HepG2 (cell line): ENCODE measurements at regions not wholly inside any gene's neighbourhood (a gene's known extent, or its start where the extent isn't known, plus 50 kb on each side); places are given as distances from the start of the nearest gene placed in this dataset.

Source experiments
- BCL6 ChIP-seq: IDR thresholded peaks from 2 replicates; pipeline ENCODE4 v1.6.1; 2016; ENCODE audit warnings: missing genetic modification reagents, missing compliant biosample characterization
- HNF4A ChIP-seq: sonication (generic); formaldehyde crosslinking; IDR thresholded peaks from 2 replicates; pipeline ENCODE4 v1.4.0; 2020; ENCODE audit warnings: missing genetic modification reagents
- REXO4 ChIP-seq: sonication (generic); formaldehyde crosslinking; IDR thresholded peaks from 2 replicates; pipeline ENCODE4 v1.8.0; 2022; ENCODE audit warnings: missing genetic modification reagents, mild to moderate bottlenecking, borderline replicate concordance
- SP1 ChIP-seq, 2 experiments: fragments of 450-650 bp in 1 of 2; sonication (generic) in 1 of 2; formaldehyde crosslinking in 1 of 2; IDR thresholded peaks; 2 replicates each; pipeline versions ENCODE4 v1.4.0 to v1.6.1; 2016 to 2020; ENCODE audit warnings: missing genetic modification reagents in 1 of 2
- TAF15 ChIP-seq: fragments of 200-400 bp; formaldehyde crosslinking; IDR thresholded peaks from one replicate; pipeline ENCODE4 v1.6.1; 2018; ENCODE audit warnings: mild to moderate bottlenecking, low read depth, low read length; ENCODE audit not compliant: poor library complexity, severe bottlenecking
- ZBTB7B ChIP-seq: sonication (generic); formaldehyde crosslinking; IDR thresholded peaks from 2 replicates; pipeline ENCODE4 v1.4.0; 2020; ENCODE audit warnings: missing genetic modification reagents
- ZNF138 ChIP-seq: sonication (generic); formaldehyde crosslinking; IDR thresholded peaks from 2 replicates; pipeline ENCODE4 v1.5.0; 2020; ENCODE audit warnings: mild to moderate bottlenecking, low read depth, missing genetic modification reagents
- ZNF263 ChIP-seq: sonication (generic); formaldehyde crosslinking; IDR thresholded peaks from 2 replicates; pipeline ENCODE4 v1.4.0; 2020; ENCODE audit warnings: missing genetic modification reagents
- ZNF484 ChIP-seq: sonication (generic); formaldehyde crosslinking; IDR thresholded peaks from 2 replicates; pipeline ENCODE4 v1.5.1; 2020; ENCODE audit warnings: mild to moderate bottlenecking, low read depth, missing genetic modification reagents, borderline replicate concordance
- ZNF572 ChIP-seq: sonication (generic); formaldehyde crosslinking; IDR thresholded peaks from 2 replicates; pipeline ENCODE4 v1.5.1; 2020; ENCODE audit warnings: mild to moderate bottlenecking, missing genetic modification reagents
- TF ChIP-seq, protein P1 (sequence below): sonication (generic); formaldehyde crosslinking; IDR thresholded peaks from 2 replicates; pipeline ENCODE4 v1.4.0; 2020; ENCODE audit warnings: missing genetic modification reagents, borderline replicate concordance
- TF ChIP-seq, protein P2 (sequence below): sonication (generic); formaldehyde crosslinking; IDR thresholded peaks from 2 replicates; pipeline ENCODE4 v1.5.0; 2020; ENCODE audit warnings: missing genetic modification reagents, mild to moderate bottlenecking, borderline replicate concordance
- TF ChIP-seq, protein P3 (sequence below): sonication (generic); formaldehyde crosslinking; IDR thresholded peaks from 2 replicates; pipeline ENCODE4 v1.8.1; 2023; ENCODE audit warnings: mild to moderate bottlenecking, missing genetic modification reagents
- TF ChIP-seq, protein P4 (sequence below): sonication (generic); formaldehyde crosslinking; conservative IDR thresholded peaks from 2 replicates; pipeline ENCODE4 v1.4.0; 2020; ENCODE audit warnings: missing genetic modification reagents
- TF ChIP-seq, protein P5 (sequence below): sonication (generic); formaldehyde crosslinking; IDR thresholded peaks from 2 replicates; pipeline ENCODE4; 2020; ENCODE audit warnings: missing genetic modification reagents, mild to moderate bottlenecking, borderline replicate concordance

DNA sequence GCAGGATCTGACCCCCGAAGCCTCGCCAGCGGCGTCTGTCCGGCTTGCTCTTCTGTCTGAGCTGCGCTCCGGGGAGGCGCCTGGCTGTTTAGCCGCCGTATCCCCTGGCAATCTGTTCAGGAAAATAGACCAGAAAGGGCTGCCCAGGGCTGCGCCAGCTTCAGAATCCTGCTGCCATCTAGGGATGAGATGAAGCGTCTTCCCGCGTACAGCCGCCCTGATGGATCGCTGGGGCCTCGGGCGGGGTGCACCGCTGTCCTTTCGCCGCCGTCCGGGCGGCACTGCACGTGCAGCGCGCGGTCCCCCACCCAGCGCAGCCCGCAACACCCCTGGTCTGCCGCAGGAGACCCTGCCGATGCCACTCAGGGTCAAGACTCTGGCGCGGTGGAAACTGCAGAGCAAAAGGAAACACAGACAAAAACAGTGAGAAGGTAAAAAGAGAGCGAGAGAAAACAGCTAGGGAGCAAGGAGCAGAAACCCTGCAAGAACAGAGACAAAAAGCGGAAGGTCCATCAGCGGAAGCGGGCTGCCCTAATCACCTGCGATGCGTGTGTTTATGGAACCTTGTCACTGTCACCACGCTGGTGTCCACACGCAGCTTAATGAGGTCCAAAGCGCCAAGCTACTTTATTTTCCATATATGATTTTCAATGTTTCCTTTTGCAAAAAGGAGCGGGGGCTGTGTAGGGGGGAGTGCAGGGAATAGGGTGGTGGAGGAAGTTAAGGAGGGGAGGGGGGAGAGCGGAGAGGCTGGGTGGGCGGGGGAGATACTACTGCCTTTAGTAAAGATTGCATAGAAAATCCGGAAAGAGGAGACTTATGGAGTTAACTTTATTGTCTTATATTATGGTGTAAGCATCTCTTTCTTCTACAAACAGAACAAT, 2113.3 kb upstream of the PIK3C3 start (continued):
- TF ChIP-seq, protein P1, sequence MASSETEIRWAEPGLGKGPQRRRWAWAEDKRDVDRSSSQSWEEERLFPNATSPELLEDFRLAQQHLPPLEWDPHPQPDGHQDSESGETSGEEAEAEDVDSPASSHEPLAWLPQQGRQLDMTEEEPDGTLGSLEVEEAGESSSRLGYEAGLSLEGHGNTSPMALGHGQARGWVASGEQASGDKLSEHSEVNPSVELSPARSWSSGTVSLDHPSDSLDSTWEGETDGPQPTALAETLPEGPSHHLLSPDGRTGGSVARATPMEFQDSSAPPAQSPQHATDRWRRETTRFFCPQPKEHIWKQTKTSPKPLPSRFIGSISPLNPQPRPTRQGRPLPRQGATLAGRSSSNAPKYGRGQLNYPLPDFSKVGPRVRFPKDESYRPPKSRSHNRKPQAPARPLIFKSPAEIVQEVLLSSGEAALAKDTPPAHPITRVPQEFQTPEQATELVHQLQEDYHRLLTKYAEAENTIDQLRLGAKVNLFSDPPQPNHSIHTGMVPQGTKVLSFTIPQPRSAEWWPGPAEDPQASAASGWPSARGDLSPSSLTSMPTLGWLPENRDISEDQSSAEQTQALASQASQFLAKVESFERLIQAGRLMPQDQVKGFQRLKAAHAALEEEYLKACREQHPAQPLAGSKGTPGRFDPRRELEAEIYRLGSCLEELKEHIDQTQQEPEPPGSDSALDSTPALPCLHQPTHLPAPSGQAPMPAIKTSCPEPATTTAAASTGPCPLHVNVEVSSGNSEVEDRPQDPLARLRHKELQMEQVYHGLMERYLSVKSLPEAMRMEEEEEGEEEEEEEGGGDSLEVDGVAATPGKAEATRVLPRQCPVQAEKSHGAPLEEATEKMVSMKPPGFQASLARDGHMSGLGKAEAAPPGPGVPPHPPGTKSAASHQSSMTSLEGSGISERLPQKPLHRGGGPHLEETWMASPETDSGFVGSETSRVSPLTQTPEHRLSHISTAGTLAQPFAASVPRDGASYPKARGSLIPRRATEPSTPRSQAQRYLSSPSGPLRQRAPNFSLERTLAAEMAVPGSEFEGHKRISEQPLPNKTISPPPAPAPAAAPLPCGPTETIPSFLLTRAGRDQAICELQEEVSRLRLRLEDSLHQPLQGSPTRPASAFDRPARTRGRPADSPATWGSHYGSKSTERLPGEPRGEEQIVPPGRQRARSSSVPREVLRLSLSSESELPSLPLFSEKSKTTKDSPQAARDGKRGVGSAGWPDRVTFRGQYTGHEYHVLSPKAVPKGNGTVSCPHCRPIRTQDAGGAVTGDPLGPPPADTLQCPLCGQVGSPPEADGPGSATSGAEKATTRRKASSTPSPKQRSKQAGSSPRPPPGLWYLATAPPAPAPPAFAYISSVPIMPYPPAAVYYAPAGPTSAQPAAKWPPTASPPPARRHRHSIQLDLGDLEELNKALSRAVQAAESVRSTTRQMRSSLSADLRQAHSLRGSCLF (CRISPR knock-in tag): no peak
- no peak for TF ChIP-seq HNF4A (CRISPR knock-in tag)
- no peak for TF ChIP-seq REXO4
- TF ChIP-seq ZNF138: no peak
- no peak for TF ChIP-seq ZBTB7B
- no peak for TF ChIP-seq SP1 (IDR thresholded peaks at IDR 0.05)
- no peak for TF ChIP-seq SP1 (CRISPR knock-in tag; IDR thresholded peaks at IDR 0.05)
- TF ChIP-seq, protein P2, sequence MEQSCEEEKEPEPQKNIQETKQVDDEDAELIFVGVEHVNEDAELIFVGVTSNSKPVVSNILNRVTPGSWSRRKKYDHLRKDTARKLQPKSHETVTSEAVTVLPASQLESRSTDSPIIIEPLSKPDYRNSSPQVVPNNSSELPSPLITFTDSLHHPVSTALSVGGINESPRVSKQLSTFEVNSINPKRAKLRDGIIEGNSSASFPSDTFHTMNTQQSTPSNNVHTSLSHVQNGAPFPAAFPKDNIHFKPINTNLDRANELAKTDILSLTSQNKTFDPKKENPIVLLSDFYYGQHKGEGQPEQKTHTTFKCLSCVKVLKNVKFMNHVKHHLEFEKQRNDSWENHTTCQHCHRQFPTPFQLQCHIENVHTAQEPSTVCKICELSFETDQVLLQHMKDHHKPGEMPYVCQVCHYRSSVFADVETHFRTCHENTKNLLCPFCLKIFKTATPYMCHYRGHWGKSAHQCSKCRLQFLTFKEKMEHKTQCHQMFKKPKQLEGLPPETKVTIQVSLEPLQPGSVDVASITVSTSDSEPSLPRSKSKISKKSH: peak; percentile 25; the same call in 1 of the 2 replicates
- no peak for TF ChIP-seq TAF15
- TF ChIP-seq, protein P3, sequence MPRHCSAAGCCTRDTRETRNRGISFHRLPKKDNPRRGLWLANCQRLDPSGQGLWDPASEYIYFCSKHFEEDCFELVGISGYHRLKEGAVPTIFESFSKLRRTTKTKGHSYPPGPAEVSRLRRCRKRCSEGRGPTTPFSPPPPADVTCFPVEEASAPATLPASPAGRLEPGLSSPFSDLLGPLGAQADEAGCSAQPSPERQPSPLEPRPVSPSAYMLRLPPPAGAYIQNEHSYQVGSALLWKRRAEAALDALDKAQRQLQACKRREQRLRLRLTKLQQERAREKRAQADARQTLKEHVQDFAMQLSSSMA: no peak
- TF ChIP-seq ZNF263: no peak
- TF ChIP-seq, protein P4, sequence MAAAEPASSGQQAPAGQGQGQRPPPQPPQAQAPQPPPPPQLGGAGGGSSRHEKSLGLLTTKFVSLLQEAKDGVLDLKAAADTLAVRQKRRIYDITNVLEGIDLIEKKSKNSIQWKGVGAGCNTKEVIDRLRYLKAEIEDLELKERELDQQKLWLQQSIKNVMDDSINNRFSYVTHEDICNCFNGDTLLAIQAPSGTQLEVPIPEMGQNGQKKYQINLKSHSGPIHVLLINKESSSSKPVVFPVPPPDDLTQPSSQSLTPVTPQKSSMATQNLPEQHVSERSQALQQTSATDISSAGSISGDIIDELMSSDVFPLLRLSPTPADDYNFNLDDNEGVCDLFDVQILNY (CRISPR knock-in tag): no peak
- peak; percentile 48 for TF ChIP-seq BCL6 (CRISPR knock-in tag)
- TF ChIP-seq ZNF484: no peak
- peak; percentile 58; the same call in 1 of the 2 replicates for TF ChIP-seq ZNF572
- TF ChIP-seq, protein P5, sequence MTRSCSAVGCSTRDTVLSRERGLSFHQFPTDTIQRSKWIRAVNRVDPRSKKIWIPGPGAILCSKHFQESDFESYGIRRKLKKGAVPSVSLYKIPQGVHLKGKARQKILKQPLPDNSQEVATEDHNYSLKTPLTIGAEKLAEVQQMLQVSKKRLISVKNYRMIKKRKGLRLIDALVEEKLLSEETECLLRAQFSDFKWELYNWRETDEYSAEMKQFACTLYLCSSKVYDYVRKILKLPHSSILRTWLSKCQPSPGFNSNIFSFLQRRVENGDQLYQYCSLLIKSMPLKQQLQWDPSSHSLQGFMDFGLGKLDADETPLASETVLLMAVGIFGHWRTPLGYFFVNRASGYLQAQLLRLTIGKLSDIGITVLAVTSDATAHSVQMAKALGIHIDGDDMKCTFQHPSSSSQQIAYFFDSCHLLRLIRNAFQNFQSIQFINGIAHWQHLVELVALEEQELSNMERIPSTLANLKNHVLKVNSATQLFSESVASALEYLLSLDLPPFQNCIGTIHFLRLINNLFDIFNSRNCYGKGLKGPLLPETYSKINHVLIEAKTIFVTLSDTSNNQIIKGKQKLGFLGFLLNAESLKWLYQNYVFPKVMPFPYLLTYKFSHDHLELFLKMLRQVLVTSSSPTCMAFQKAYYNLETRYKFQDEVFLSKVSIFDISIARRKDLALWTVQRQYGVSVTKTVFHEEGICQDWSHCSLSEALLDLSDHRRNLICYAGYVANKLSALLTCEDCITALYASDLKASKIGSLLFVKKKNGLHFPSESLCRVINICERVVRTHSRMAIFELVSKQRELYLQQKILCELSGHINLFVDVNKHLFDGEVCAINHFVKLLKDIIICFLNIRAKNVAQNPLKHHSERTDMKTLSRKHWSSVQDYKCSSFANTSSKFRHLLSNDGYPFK (CRISPR knock-in tag): no peak
